Activated B cell treated with CpG ODN at 0.5 μM for 24 hours (primary cell): ENCODE measurements at regions not wholly inside any gene's neighbourhood (a gene's known extent, or its start where the extent isn't known, plus 50 kb on each side); places are given as distances from the start of the nearest gene placed in this dataset.

Source experiments
- ATAC-seq: fragments of 200-7000 bp; cut with Tn5 transposase; one replicate; pipeline ENCODE4 v1.10.0; 2021; ENCODE audit warnings: low read depth, mild to moderate bottlenecking, moderate library complexity
- CTCF ChIA-PET: fragments of 350-600 bp; sonication (Branson Sonifier 250); formaldehyde crosslinking; loops from one replicate; lab custom pipeline; 2021; ENCODE audit warnings: antibody characterized with exemption; lab: Charles Lee
- POLR2A ChIA-PET: fragments of 350-600 bp; sonication (Branson Sonifier 250); formaldehyde crosslinking; loops from one replicate; lab custom pipeline; 2021; ENCODE audit warnings: antibody characterized with exemption; lab: Charles Lee
- DNase-seq: peaks from one replicate; pipeline ENCODE4 v3.0.0; 2022
- H3K27ac Mint-ChIP-seq: one replicate; pipeline ENCODE4 v1.8.0; 2020; ENCODE audit warnings: mixed read lengths
- H3K27me3 Mint-ChIP-seq: one replicate; pipeline ENCODE4 v1.8.0; 2021; ENCODE audit warnings: mixed read lengths
- H3K36me3 Mint-ChIP-seq: one replicate; pipeline ENCODE4 v1.8.0; 2021; ENCODE audit warnings: low read depth, mixed read lengths
- H3K4me1 Mint-ChIP-seq: one replicate; pipeline ENCODE4 v1.8.0; 2021; ENCODE audit warnings: mixed read lengths
- H3K4me3 Mint-ChIP-seq: one replicate; pipeline ENCODE4 v1.8.0; 2020; ENCODE audit warnings: mild to moderate bottlenecking, mixed read lengths
- H3K9me3 Mint-ChIP-seq: one replicate; pipeline ENCODE4 v1.8.0; 2020; ENCODE audit warnings: mixed read lengths
- intact Hi-C: fragments of 100-400 bp; cut with micrococcal nuclease; formaldehyde crosslinking; loops from one replicate; pipeline ENCODE4 v1.15.1; 2024
- TF ChIP-seq, protein P1 (sequence below): fragments of 200-600 bp; IDR thresholded peaks from one replicate; pipeline ENCODE4 v1.8.0; 2022; ENCODE audit warnings: antibody characterized with exemption, mild to moderate bottlenecking

DNA sequence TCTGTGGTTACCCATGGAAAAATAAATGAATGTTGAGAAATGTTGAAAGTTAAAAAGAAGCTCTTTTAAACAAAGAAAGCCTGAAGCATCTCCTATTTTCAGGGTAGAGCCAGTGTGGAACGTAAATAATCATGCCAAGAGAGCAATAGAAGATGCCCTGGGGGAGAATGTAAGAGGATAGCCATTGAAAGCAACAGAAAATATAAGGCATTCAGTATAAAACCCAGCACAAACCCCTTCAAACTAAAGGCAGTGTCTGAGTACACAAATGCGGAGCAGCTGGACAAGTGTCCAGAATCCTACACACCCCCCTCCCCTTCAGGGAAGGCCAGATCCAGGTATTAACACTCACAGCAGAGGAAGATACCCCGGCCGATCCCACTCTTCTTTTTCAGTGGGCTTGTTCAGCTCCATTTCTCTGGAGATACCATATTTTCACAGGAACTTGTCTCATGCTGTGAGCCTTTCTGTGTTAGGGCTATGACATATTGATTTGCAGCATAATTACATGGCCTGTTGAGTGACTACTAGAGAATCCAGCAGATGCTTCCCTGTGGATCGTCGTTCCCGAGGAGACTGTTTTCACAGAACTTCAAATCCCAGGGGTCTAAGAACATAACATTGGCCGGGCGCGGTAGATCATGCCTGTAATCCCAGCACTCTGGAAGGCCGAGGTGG lies 101.2 kb downstream of the PLK2 start:
- TF ChIP-seq, protein P1, sequence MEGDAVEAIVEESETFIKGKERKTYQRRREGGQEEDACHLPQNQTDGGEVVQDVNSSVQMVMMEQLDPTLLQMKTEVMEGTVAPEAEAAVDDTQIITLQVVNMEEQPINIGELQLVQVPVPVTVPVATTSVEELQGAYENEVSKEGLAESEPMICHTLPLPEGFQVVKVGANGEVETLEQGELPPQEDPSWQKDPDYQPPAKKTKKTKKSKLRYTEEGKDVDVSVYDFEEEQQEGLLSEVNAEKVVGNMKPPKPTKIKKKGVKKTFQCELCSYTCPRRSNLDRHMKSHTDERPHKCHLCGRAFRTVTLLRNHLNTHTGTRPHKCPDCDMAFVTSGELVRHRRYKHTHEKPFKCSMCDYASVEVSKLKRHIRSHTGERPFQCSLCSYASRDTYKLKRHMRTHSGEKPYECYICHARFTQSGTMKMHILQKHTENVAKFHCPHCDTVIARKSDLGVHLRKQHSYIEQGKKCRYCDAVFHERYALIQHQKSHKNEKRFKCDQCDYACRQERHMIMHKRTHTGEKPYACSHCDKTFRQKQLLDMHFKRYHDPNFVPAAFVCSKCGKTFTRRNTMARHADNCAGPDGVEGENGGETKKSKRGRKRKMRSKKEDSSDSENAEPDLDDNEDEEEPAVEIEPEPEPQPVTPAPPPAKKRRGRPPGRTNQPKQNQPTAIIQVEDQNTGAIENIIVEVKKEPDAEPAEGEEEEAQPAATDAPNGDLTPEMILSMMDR: no peak
- ATAC-seq (no peak), DNase-seq (no peak)
- Mint-ChIP-seq H3K36me3 (no peaks in the 10 kb centered on the region), H3K4me1 (no peaks in the 10 kb centered on the region), H3K4me3 (no peak overlapping the region), H3K9me3 (no peaks in the 10 kb centered on the region), H3K27ac (no peak overlapping the region), H3K27me3 (no peaks in the 10 kb centered on the region)
- ChIA-PET CTCF (no interaction called here), POLR2A (no interaction called here)
- intact Hi-C loops: no loop called here

DNA sequence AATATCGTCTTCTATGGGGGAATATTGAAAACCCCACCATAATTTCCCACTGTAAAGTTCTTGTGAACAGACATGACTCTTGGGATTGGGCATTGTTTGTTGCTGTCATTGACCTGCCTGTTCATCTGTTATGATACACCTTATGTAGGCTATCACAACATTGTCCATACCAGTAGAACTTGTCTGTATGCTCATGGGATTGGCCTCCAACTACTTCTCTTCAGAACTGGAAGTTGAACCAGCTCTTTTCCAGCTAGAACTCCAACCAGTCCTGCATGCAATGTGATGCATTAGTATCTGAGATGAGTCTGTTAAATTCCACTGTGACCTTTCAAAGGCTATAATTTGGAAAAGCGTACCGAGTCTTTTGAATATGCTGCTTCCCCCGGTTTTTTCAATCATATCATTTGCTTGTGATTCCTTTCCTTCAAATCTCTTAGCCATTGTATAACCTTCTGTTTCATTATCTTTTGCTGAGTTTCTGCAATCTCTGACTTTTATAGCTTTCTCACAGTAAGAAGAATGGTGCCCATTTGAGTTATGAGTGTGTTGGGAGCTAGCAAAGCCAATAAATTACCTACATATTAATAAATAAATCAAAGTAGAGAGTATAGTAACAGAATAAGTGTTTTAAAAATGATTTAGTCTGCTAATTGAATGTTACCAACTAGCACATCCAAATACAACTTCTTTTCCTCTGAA lies 101.9 kb downstream of the PLK2 start:
- TF ChIP-seq, protein P1: no peak
- intact Hi-C loops: no loop called here

DNA sequence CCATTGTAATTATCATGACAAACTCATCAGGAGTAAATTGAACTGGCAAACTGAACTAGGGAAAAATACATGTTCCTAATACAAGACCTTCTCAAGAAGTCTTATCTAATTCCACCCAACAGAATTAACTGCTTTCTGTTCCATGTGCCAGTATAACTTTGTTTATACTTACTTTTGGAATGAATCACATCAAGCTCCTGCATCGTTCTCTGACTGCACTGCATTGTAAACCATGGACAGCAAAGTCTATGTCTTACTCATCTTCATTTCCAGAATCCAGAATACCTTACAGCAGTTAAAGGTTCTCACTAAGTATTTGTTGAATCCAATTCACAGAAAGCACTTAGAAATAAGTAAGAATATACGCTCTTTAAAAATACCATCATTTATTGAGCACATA lies 102.8 kb downstream of the PLK2 start:
- H3K27me3 Mint-ChIP-seq: no peaks in the 10 kb centered on the region
- TF ChIP-seq, protein P1: no peak
- ATAC-seq (no peak), DNase-seq (no peak)
- H3K9me3 Mint-ChIP-seq: no peaks in the 10 kb centered on the region
- H3K27ac Mint-ChIP-seq: no peak overlapping the region
- H3K36me3 Mint-ChIP-seq: no peaks in the 10 kb centered on the region
- H3K4me3 Mint-ChIP-seq: no peak overlapping the region
- ChIA-PET POLR2A (no interaction called here), CTCF (no interaction called here)
- H3K4me1 Mint-ChIP-seq: no peaks in the 10 kb centered on the region
- intact Hi-C loops: no loop called here

More for the DNA sequence above, 101.9 kb downstream of the PLK2 start:
- ATAC-seq (no peak), DNase-seq (no peak)
- POLR2A ChIA-PET: no interaction called here
- no peak overlapping the region for H3K27ac Mint-ChIP-seq
- H3K4me1 Mint-ChIP-seq: no peaks in the 10 kb centered on the region
- H3K36me3 Mint-ChIP-seq: no peaks in the 10 kb centered on the region
- no peaks in the 10 kb centered on the region for H3K27me3 Mint-ChIP-seq
- H3K4me3 Mint-ChIP-seq: no peak overlapping the region
- CTCF ChIA-PET: no interaction called here
- no peaks in the 10 kb centered on the region for H3K9me3 Mint-ChIP-seq

DNA sequence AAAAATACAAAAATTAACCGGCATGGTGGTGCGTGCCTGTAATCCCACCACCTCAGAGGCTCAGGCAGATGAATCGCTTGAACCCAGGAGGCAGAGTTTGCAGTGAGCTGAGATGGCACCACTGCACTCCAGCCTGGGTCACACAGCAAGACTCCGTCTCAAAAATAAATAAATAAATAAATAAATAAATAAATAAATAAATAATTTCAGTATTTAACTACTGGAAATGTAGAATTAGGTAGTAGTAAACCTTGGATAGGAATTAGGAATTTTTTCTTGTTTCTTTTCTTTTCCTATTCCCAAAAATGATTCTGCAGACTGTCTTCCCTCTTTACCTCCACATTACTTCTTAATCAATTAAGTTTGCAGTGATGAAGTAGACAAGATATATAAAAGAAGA lies 103.2 kb downstream of the PLK2 start:
- no peak overlapping the region for H3K27ac Mint-ChIP-seq
- ATAC-seq (no peak), DNase-seq (no peak)
- H3K27me3 Mint-ChIP-seq: no peaks in the 10 kb centered on the region
- H3K9me3 Mint-ChIP-seq: no peaks in the 10 kb centered on the region
- CTCF ChIA-PET: no interaction called here
- H3K36me3 Mint-ChIP-seq: no peaks in the 10 kb centered on the region
- intact Hi-C loops: no loop called here
- H3K4me3 Mint-ChIP-seq: no peak overlapping the region
- TF ChIP-seq, protein P1: no peak
- POLR2A ChIA-PET: no interaction called here
- H3K4me1 Mint-ChIP-seq: no peaks in the 10 kb centered on the region

DNA sequence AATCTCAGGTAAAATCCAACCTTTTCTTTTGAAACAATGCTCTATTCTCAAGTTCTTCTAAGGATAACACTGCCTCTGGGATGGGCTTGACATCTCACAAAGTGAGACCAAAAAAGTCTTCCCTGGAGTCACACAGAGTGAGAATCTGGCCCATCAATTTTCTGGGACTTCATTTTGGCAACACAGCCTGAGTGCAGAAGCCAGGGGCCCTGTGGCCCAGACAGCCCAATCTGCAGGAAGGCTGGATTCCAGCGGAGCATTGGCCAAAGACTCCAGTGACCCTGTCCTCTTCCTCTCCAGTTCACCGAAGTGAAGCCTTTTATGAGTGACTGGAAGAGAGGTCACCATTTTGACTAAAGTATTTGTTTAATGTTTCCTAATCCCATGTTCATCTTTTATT lies 105.1 kb downstream of the PLK2 start:
- H3K9me3 Mint-ChIP-seq: no peaks in the 10 kb centered on the region
- intact Hi-C loops: no loop called here
- CTCF ChIA-PET: no interaction called here
- no peaks in the 10 kb centered on the region for H3K4me1 Mint-ChIP-seq
- H3K27me3 Mint-ChIP-seq: no peaks in the 10 kb centered on the region
- TF ChIP-seq, protein P1: no peak
- ATAC-seq (no peak), DNase-seq (no peak)
- H3K4me3 Mint-ChIP-seq: no peak overlapping the region
- H3K27ac Mint-ChIP-seq: no peak overlapping the region
- H3K36me3 Mint-ChIP-seq: no peaks in the 10 kb centered on the region
- POLR2A ChIA-PET: no interaction called here
